Tibial nerve (tissue), 4 donors: ENCODE measurements at regions not wholly inside any gene's neighbourhood (a gene's known extent, or its start where the extent isn't known, plus 50 kb on each side); places are given as distances from the start of the nearest gene placed in this dataset.

Experiments used
- EP300 ChIP-seq, 2 donors: sonication (generic); formaldehyde crosslinking; IDR thresholded peaks; one replicate each; pipeline ENCODE4 v1.6.1; 2017; ENCODE audit warnings: antibody characterized with exemption in 2 of 2, mild to moderate bottlenecking in 1 of 2
- POLR2A ChIP-seq, 2 donors: fragments of 450-650 bp; IDR thresholded peaks; one replicate each; pipeline ENCODE4 v1.6.1; 2017; ENCODE audit warnings: antibody characterized with exemption in 2 of 2, mild to moderate bottlenecking in 2 of 2, moderate library complexity in 2 of 2
- TF ChIP-seq, protein P1 (sequence below), 5 experiments: fragments of 200-600 bp in 3 of 5; fragments of 450-650 bp in 2 of 5; sonication (generic) in 3 of 5; IDR thresholded peaks; one replicate each; pipeline ENCODE4 v1.5.1; 2016 to 2019; ENCODE audit warnings: antibody characterized with exemption in 5 of 5, mild to moderate bottlenecking in 3 of 5, moderate library complexity in 2 of 5

DNA sequence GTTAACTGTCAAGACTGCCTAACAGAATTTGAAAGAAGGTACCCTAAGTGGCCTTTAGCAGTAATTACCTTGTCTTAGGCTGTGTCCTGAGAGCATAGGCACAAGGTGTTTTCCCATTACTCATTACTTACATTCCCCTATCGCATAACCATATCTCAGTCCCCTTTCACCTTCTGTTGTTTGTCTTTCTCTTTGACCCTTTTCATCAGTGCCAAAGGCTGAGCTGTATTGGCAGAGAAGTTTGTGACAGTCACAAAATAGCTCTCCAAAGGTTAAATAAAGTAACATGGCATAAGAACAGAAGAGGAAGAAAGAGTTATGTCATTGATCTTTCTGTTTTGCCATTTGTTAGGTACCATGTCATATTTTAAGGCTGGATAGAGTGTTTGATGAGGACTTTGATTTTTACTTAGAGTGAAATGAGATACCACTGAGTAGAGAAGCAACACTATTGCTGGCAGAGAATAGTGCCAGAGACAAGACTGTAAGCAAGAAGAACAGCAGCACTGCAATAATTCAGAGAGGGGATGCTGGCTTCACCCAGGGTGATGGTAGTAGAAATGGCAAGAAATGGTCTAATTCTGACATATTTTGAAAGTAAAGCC is 497.8 kb downstream of the TTLL7 start:
- TF ChIP-seq, protein P1, sequence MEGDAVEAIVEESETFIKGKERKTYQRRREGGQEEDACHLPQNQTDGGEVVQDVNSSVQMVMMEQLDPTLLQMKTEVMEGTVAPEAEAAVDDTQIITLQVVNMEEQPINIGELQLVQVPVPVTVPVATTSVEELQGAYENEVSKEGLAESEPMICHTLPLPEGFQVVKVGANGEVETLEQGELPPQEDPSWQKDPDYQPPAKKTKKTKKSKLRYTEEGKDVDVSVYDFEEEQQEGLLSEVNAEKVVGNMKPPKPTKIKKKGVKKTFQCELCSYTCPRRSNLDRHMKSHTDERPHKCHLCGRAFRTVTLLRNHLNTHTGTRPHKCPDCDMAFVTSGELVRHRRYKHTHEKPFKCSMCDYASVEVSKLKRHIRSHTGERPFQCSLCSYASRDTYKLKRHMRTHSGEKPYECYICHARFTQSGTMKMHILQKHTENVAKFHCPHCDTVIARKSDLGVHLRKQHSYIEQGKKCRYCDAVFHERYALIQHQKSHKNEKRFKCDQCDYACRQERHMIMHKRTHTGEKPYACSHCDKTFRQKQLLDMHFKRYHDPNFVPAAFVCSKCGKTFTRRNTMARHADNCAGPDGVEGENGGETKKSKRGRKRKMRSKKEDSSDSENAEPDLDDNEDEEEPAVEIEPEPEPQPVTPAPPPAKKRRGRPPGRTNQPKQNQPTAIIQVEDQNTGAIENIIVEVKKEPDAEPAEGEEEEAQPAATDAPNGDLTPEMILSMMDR (IDR thresholded peaks at IDR 0.05), result no peak
- no peak for TF ChIP-seq POLR2A (IDR thresholded peaks at IDR 0.05)
- TF ChIP-seq EP300 (IDR thresholded peaks at IDR 0.05), result no peak
